ENCODE measurements at regions not wholly inside any gene's neighbourhood (a gene's known extent, or its start where the extent isn't known, plus 50 kb on each side); places are given as distances from the start of the nearest gene placed in this dataset.

DNA sequence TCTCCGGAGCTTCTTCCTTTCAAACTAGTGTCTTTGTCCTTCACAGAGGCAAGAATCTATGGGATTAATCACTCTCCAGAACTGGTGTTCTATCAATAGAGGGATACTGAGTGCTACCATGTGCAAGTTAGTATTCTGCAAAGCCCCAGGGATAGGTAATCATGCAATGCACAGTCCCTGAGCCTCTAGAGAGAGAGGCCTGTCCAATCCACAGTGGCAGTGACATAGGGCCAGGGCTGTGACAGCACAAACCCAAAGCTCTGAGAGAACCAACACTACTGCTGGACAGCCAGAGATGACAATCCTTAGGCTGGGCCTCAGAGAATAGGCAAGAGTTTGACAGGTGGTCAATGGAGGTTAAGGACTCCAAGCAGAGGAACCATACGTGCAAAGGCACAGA lies 66.8 kb upstream of the USP47 start:
- TF ChIP-seq, protein P1, sequence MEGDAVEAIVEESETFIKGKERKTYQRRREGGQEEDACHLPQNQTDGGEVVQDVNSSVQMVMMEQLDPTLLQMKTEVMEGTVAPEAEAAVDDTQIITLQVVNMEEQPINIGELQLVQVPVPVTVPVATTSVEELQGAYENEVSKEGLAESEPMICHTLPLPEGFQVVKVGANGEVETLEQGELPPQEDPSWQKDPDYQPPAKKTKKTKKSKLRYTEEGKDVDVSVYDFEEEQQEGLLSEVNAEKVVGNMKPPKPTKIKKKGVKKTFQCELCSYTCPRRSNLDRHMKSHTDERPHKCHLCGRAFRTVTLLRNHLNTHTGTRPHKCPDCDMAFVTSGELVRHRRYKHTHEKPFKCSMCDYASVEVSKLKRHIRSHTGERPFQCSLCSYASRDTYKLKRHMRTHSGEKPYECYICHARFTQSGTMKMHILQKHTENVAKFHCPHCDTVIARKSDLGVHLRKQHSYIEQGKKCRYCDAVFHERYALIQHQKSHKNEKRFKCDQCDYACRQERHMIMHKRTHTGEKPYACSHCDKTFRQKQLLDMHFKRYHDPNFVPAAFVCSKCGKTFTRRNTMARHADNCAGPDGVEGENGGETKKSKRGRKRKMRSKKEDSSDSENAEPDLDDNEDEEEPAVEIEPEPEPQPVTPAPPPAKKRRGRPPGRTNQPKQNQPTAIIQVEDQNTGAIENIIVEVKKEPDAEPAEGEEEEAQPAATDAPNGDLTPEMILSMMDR (conservative IDR thresholded peaks at IDR 0.05; ENCODE audit: low read depth, low read length) = no peak
- TF ChIP-seq EZH2phosphoT487 (IDR thresholded peaks at IDR 0.05; ENCODE audit: borderline replicate concordance, low read length) = no peak
